ENCODE measurements at regions not wholly inside any gene's neighbourhood (a gene's known extent, or its start where the extent isn't known, plus 50 kb on each side); places are given as distances from the start of the nearest gene placed in this dataset.

DNA sequence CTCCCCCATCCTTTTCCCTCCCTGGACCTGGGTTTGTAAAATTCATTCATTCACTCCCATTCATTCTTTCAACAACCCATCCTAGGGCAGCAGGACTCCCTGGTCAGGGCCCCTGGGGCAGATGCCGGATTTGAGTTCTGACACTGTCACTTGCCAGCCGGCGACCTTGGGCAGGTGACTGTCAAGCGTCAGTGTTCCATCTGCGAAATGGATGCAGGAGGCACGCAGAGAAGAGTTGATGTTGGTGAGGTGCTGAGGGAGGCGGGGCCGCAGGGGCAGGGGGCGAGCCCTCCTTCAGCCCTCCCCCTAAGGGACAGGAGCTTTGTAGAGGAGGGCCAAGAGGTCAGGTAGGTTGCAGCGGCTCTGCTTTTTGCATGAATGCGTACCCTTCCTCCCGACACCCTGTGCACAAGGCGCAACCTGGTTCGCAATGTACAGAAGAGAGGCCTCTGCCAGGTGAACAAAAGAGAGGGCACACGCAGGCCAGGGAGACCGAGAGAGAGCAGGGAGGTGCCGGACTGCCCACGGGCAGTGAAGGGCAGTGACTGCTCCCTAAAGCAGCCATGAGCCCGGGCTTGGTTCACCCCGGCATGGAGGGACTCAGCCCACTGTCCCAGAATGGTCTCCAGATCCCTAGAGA lies 128.1 kb downstream of the BARX1 start:
- TF ChIP-seq, protein P1, sequence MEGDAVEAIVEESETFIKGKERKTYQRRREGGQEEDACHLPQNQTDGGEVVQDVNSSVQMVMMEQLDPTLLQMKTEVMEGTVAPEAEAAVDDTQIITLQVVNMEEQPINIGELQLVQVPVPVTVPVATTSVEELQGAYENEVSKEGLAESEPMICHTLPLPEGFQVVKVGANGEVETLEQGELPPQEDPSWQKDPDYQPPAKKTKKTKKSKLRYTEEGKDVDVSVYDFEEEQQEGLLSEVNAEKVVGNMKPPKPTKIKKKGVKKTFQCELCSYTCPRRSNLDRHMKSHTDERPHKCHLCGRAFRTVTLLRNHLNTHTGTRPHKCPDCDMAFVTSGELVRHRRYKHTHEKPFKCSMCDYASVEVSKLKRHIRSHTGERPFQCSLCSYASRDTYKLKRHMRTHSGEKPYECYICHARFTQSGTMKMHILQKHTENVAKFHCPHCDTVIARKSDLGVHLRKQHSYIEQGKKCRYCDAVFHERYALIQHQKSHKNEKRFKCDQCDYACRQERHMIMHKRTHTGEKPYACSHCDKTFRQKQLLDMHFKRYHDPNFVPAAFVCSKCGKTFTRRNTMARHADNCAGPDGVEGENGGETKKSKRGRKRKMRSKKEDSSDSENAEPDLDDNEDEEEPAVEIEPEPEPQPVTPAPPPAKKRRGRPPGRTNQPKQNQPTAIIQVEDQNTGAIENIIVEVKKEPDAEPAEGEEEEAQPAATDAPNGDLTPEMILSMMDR (IDR thresholded peaks at IDR 0.05): no peak
- no peak for TF ChIP-seq POLR2A (IDR thresholded peaks at IDR 0.05)
